HepG2 (cell line): ENCODE measurements at regions not wholly inside any gene's neighbourhood (a gene's known extent, or its start where the extent isn't known, plus 50 kb on each side); places are given as distances from the start of the nearest gene placed in this dataset.
A peak's percentile ranks its signal among the peaks of the same experiment; 100 is the strongest.

Experiments
- DNMT1 ChIP-seq: sonication (generic); formaldehyde crosslinking; IDR thresholded peaks from 2 replicates; pipeline ENCODE4 v1.5.1; 2020; ENCODE audit warnings: mild to moderate bottlenecking, missing genetic modification reagents
- EZH2 ChIP-seq: conservative IDR thresholded peaks from 2 replicates; pipeline ENCODE4 v1.6.1; 2012; ENCODE audit warnings: mild to moderate bottlenecking, low read depth, low read length, moderate library complexity
- FOXP1 ChIP-seq, 2 experiments: fragments of 450-650 bp in 1 of 2; IDR thresholded peaks; 2 replicates each; pipeline ENCODE4 v1.6.1; 2017 to 2018; ENCODE audit warnings: antibody characterized with exemption in 1 of 2
- GMEB1 ChIP-seq: sonication (generic); formaldehyde crosslinking; IDR thresholded peaks from 2 replicates; pipeline ENCODE4 v1.5.1; 2020; ENCODE audit warnings: missing genetic modification reagents, mild to moderate bottlenecking, borderline replicate concordance
- HOXD1 ChIP-seq: sonication (generic); formaldehyde crosslinking; IDR thresholded peaks from 2 replicates; pipeline ENCODE4 v1.5.0; 2020; ENCODE audit warnings: missing genetic modification reagents
- IKZF5 ChIP-seq: IDR thresholded peaks from 2 replicates; pipeline ENCODE4 v1.6.1; 2018; ENCODE audit warnings: missing genetic modification reagents, mild to moderate bottlenecking, missing compliant biosample characterization
- JARID2 ChIP-seq: sonication (generic); formaldehyde crosslinking; IDR thresholded peaks from 2 replicates; pipeline ENCODE4 v1.8.1; 2023; ENCODE audit warnings: missing genetic modification reagents, inconsistent platforms; ENCODE audit not compliant: insufficient replicate concordance
- MIXL1 ChIP-seq: IDR thresholded peaks from 2 replicates; pipeline ENCODE4 v1.6.1; 2016
- NKX3-1 ChIP-seq: sonication (generic); formaldehyde crosslinking; IDR thresholded peaks from 2 replicates; pipeline ENCODE4 v1.5.0; 2020; ENCODE audit warnings: missing genetic modification reagents
- POLR2AphosphoS5 ChIP-seq: IDR thresholded peaks from 2 replicates; pipeline ENCODE4 v1.6.1; 2012; ENCODE audit warnings: low read depth, low read length
- SALL1 ChIP-seq: sonication (generic); formaldehyde crosslinking; IDR thresholded peaks from 2 replicates; pipeline ENCODE4 v1.8.0; 2022; ENCODE audit warnings: mild to moderate bottlenecking, missing genetic modification reagents
- SALL2 ChIP-seq: sonication (generic); formaldehyde crosslinking; IDR thresholded peaks from 2 replicates; pipeline ENCODE4 v1.8.1; 2023; ENCODE audit warnings: mild to moderate bottlenecking, missing genetic modification reagents, inconsistent platforms
- SAP130 ChIP-seq: IDR thresholded peaks from 2 replicates; pipeline ENCODE4 v1.6.1; 2016; ENCODE audit warnings: low read depth
- ZBTB1 ChIP-seq: sonication (generic); formaldehyde crosslinking; IDR thresholded peaks from 2 replicates; pipeline ENCODE4 v1.4.0; 2020; ENCODE audit warnings: missing genetic modification reagents, borderline replicate concordance
- ZNF12 ChIP-seq: sonication (generic); formaldehyde crosslinking; IDR thresholded peaks from 2 replicates; pipeline ENCODE4 v1.5.0; 2020; ENCODE audit warnings: missing genetic modification reagents
- ZNF256 ChIP-seq: sonication (generic); formaldehyde crosslinking; conservative IDR thresholded peaks from 2 replicates; pipeline ENCODE4 v1.4.0; 2020; ENCODE audit warnings: missing genetic modification reagents
- ZNF3 ChIP-seq: IDR thresholded peaks from 2 replicates; pipeline ENCODE4 v1.7.0; 2017; ENCODE audit warnings: inconsistent platforms
- ZNF331 ChIP-seq: sonication (generic); formaldehyde crosslinking; IDR thresholded peaks from 2 replicates; pipeline ENCODE4 v1.4.0; 2020; ENCODE audit warnings: missing genetic modification reagents
- ZNF337 ChIP-seq: sonication (generic); formaldehyde crosslinking; IDR thresholded peaks from 2 replicates; pipeline ENCODE4 v1.5.1; 2020; ENCODE audit warnings: missing genetic modification reagents, low read depth, mild to moderate bottlenecking, borderline replicate concordance
- ZNF576 ChIP-seq: sonication (generic); formaldehyde crosslinking; IDR thresholded peaks from 2 replicates; pipeline ENCODE4 v1.4.0; 2020; ENCODE audit warnings: mild to moderate bottlenecking, missing genetic modification reagents
- ZNF768 ChIP-seq: sonication (generic); formaldehyde crosslinking; IDR thresholded peaks from 2 replicates; pipeline ENCODE4 v1.4.0; 2020; ENCODE audit warnings: missing genetic modification reagents
- ZNF891 ChIP-seq: sonication (generic); formaldehyde crosslinking; IDR thresholded peaks from 2 replicates; pipeline ENCODE4 v1.5.0; 2020; ENCODE audit warnings: mild to moderate bottlenecking, missing genetic modification reagents
- TF ChIP-seq, protein P1 (sequence below): sonication (generic); formaldehyde crosslinking; IDR thresholded peaks from 2 replicates; pipeline ENCODE4 v1.4.0; 2020; ENCODE audit warnings: missing genetic modification reagents, borderline replicate concordance
- TF ChIP-seq, protein P2 (sequence below): sonication (generic); formaldehyde crosslinking; IDR thresholded peaks from 2 replicates; pipeline ENCODE4 v1.8.1; 2023; ENCODE audit warnings: missing genetic modification reagents, mild to moderate bottlenecking, borderline replicate concordance

- TF ChIP-seq MIXL1 (CRISPR knock-in tag) = no peak
- TF ChIP-seq SAP130 = no peak
- TF ChIP-seq ZBTB1 (CRISPR knock-in tag) = no peak
- no peak for TF ChIP-seq GMEB1 (CRISPR knock-in tag)
- TF ChIP-seq ZNF3 = no peak
- TF ChIP-seq NKX3-1 (CRISPR knock-in tag) = 0 out of 2 replicates have a peak, but pooled peaks have one; percentile 3
- TF ChIP-seq ZNF576 (CRISPR knock-in tag) = no peak
- no peak for TF ChIP-seq ZNF12 (CRISPR knock-in tag)
- TF ChIP-seq SALL1 (CRISPR knock-in tag) = peak; percentile 22; the same call in 1 of the 2 replicates
- TF ChIP-seq, protein P1, sequence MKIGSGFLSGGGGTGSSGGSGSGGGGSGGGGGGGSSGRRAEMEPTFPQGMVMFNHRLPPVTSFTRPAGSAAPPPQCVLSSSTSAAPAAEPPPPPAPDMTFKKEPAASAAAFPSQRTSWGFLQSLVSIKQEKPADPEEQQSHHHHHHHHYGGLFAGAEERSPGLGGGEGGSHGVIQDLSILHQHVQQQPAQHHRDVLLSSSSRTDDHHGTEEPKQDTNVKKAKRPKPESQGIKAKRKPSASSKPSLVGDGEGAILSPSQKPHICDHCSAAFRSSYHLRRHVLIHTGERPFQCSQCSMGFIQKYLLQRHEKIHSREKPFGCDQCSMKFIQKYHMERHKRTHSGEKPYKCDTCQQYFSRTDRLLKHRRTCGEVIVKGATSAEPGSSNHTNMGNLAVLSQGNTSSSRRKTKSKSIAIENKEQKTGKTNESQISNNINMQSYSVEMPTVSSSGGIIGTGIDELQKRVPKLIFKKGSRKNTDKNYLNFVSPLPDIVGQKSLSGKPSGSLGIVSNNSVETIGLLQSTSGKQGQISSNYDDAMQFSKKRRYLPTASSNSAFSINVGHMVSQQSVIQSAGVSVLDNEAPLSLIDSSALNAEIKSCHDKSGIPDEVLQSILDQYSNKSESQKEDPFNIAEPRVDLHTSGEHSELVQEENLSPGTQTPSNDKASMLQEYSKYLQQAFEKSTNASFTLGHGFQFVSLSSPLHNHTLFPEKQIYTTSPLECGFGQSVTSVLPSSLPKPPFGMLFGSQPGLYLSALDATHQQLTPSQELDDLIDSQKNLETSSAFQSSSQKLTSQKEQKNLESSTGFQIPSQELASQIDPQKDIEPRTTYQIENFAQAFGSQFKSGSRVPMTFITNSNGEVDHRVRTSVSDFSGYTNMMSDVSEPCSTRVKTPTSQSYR (CRISPR knock-in tag) = no peak
- TF ChIP-seq JARID2 = no peak
- TF ChIP-seq POLR2AphosphoS5 = no peak
- TF ChIP-seq FOXP1 (IDR thresholded peaks at IDR 0.05) = no peak
- TF ChIP-seq FOXP1 (CRISPR knock-in tag; IDR thresholded peaks at IDR 0.05) = peak; percentile 20; the same call in 1 of the 2 replicates
- TF ChIP-seq, protein P2, sequence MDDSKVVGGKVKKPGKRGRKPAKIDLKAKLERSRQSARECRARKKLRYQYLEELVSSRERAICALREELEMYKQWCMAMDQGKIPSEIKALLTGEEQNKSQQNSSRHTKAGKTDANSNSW = no peak
- TF ChIP-seq ZNF337 (CRISPR knock-in tag) = no peak
- peak; percentile 90; the same call in 1 of the 2 replicates for TF ChIP-seq ZNF768 (CRISPR knock-in tag)
- TF ChIP-seq ZNF331 (CRISPR knock-in tag) = 0 out of 2 replicates have a peak, but pooled peaks have one; percentile 26
- 0 out of 2 replicates have a peak, but pooled peaks have one; percentile 18 for TF ChIP-seq SALL2 (CRISPR knock-in tag)
- TF ChIP-seq DNMT1 (CRISPR knock-in tag) = no peak
- TF ChIP-seq HOXD1 (CRISPR knock-in tag) = no peak
- TF ChIP-seq EZH2 = no peak
- no peak for TF ChIP-seq ZNF891 (CRISPR knock-in tag)
- TF ChIP-seq IKZF5 (CRISPR knock-in tag) = no peak
- TF ChIP-seq ZNF256 (CRISPR knock-in tag) = no peak
Measured at GRCh38 chr20:53736757-53737395, 143.2 kb upstream of the ZNF217 start (continued).
